ENCODE measurements at regions not wholly inside any gene's neighbourhood (a gene's known extent, or its start where the extent isn't known, plus 50 kb on each side); places are given as distances from the start of the nearest gene placed in this dataset.

GRCh38 chr11:79579063-79579462 lies 138.2 kb upstream of the TENM4 start:
- TF ChIP-seq, protein P1, sequence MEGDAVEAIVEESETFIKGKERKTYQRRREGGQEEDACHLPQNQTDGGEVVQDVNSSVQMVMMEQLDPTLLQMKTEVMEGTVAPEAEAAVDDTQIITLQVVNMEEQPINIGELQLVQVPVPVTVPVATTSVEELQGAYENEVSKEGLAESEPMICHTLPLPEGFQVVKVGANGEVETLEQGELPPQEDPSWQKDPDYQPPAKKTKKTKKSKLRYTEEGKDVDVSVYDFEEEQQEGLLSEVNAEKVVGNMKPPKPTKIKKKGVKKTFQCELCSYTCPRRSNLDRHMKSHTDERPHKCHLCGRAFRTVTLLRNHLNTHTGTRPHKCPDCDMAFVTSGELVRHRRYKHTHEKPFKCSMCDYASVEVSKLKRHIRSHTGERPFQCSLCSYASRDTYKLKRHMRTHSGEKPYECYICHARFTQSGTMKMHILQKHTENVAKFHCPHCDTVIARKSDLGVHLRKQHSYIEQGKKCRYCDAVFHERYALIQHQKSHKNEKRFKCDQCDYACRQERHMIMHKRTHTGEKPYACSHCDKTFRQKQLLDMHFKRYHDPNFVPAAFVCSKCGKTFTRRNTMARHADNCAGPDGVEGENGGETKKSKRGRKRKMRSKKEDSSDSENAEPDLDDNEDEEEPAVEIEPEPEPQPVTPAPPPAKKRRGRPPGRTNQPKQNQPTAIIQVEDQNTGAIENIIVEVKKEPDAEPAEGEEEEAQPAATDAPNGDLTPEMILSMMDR (IDR thresholded peaks at IDR 0.05): no peak
- TF ChIP-seq POLR2A (IDR thresholded peaks at IDR 0.05) (no peak), EP300 (IDR thresholded peaks at IDR 0.05) (no peak)
